Memory B cell (primary cell): ENCODE measurements at regions not wholly inside any gene's neighbourhood (a gene's known extent, or its start where the extent isn't known, plus 50 kb on each side); places are given as distances from the start of the nearest gene placed in this dataset.
A peak's percentile ranks its signal among the peaks of the same experiment; 100 is the strongest.

Experiments
- ATAC-seq: fragments of 150-1000 bp; cut with Tn5 transposase; 2 replicates; pipeline ENCODE4 v1.10.0; 2021; ENCODE audit warnings: low read depth, mild to moderate bottlenecking, moderate library complexity
- DNase-seq, 2 donors: peaks; one replicate each; pipeline ENCODE4 v3.0.0; 2022; ENCODE audit warnings: low spot score in 2 of 2
- H3K27ac Mint-ChIP-seq: one replicate; pipeline ENCODE4 v1.8.0; 2022; ENCODE audit warnings: mild to moderate bottlenecking, moderate library complexity, mixed read lengths
- H3K27me3 Mint-ChIP-seq: one replicate; pipeline ENCODE4 v1.8.0; 2022; ENCODE audit warnings: mixed read lengths
- H3K36me3 Mint-ChIP-seq: one replicate; pipeline ENCODE4 v1.8.0; 2022; ENCODE audit warnings: mild to moderate bottlenecking, mixed read lengths
- H3K4me1 Mint-ChIP-seq: one replicate; pipeline ENCODE4 v1.8.0; 2022; ENCODE audit warnings: mixed read lengths
- H3K4me3 Mint-ChIP-seq: one replicate; pipeline ENCODE4 v1.8.0; 2022; ENCODE audit warnings: mild to moderate bottlenecking, moderate library complexity, mixed read lengths
- H3K9me3 Mint-ChIP-seq: one replicate; pipeline ENCODE4 v1.8.0; 2022; ENCODE audit warnings: mixed read lengths

GRCh38 chr4:138320030-138320429 lies 77.9 kb upstream of the SLC7A11 start:
- Mint-ChIP-seq H3K36me3 (no peaks in the 10 kb centered on the region), H3K27me3 (no peaks in the 10 kb centered on the region), H3K4me1 (no peaks in the 10 kb centered on the region), H3K27ac (no peak overlapping the region), H3K4me3 (no peak overlapping the region), H3K9me3 (peaks cover 4% of the 10 kb centered on the region)
- ATAC-seq, result no peak
- no peak for DNase-seq

- H3K4me1 Mint-ChIP-seq, result no peaks in the 10 kb centered on the region
- peaks cover 7% of the 10 kb centered on the region for H3K9me3 Mint-ChIP-seq
- no peak for DNase-seq
- H3K4me3 Mint-ChIP-seq, result no peak overlapping the region
- H3K36me3 Mint-ChIP-seq, result no peaks in the 10 kb centered on the region
- no peaks in the 10 kb centered on the region for H3K27me3 Mint-ChIP-seq
- H3K27ac Mint-ChIP-seq, result no peak overlapping the region
- no peak for ATAC-seq
These were observed 75.1 kb upstream of the SLC7A11 start for GRCh38 chr4:138317175-138317748.

DNA sequence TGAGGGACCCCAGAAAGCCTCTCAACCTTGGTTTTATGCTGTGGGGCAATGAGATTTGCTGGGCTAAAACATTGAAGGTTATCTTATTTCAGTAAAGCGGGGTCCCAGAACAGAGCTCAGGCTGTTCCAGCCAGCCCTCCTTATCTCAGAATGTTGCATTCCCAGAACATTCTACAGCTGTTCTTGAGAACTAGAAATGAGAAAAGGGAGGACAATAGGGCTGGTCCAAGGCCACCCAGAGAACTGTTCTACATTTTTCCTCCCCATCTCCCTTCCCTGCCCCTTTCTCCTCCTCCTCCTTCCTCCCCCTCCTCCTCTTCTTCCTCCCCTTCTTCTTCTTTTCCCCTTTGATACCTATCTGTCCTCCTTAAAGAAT lies 70.4 kb upstream of the SLC7A11 start:
- no peaks in the 10 kb centered on the region for H3K36me3 Mint-ChIP-seq

GRCh38 chr4:138311771-138312535 lies 69.8 kb upstream of the SLC7A11 start:
- Mint-ChIP-seq H3K27ac (no peak overlapping the region), H3K4me3 (no peak overlapping the region), H3K27me3 (no peaks in the 10 kb centered on the region), H3K4me1 (peaks cover 6% of the 10 kb centered on the region), H3K36me3 (no peaks in the 10 kb centered on the region), H3K9me3 (peaks cover 7% of the 10 kb centered on the region)
- no peak for DNase-seq
- ATAC-seq, result no peak

More for the DNA sequence above, 70.4 kb upstream of the SLC7A11 start:
- Mint-ChIP-seq H3K27ac (no peak overlapping the region), H3K4me3 (no peak overlapping the region), H3K27me3 (no peaks in the 10 kb centered on the region), H3K4me1 (peaks cover under 1% of the 10 kb centered on the region), H3K9me3 (peaks cover 7% of the 10 kb centered on the region)
- ATAC-seq, result no peak
- DNase-seq, result no peak

- ATAC-seq (no peak), DNase-seq (no peak)
- Mint-ChIP-seq H3K27me3 (no peaks in the 10 kb centered on the region), H3K4me3 (no peak overlapping the region), H3K27ac (no peak overlapping the region), H3K9me3 (peaks cover 6% of the 10 kb centered on the region), H3K4me1 (peaks cover 6% of the 10 kb centered on the region), H3K36me3 (no peaks in the 10 kb centered on the region)
These were observed 68.8 kb upstream of the SLC7A11 start for GRCh38 chr4:138310991-138311390.

DNA sequence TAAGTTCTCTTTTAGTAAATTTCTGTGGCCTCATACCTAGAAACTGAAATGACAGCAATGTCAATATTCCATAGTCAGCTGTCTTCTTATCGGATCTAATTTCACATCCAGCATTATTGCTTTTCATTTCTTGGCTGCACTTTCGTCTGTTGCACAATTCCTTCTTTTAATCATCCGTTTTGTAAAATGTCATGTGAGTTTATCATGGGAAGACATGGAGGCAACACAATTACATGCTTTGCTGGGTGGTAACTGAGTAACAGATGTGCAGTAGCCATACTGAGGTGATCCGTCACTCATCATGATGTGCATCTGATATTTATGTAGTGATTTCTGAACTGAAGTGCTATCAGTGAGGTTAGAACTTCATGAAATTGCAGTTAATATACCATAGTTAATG lies 68.3 kb upstream of the SLC7A11 start:
- no peak overlapping the region for H3K4me3 Mint-ChIP-seq
- peaks cover 6% of the 10 kb centered on the region for H3K4me1 Mint-ChIP-seq
- no peaks in the 10 kb centered on the region for H3K27me3 Mint-ChIP-seq
- peaks cover 4% of the 10 kb centered on the region for H3K9me3 Mint-ChIP-seq
- ATAC-seq (no peak), DNase-seq (no peak)
- H3K36me3 Mint-ChIP-seq, result no peaks in the 10 kb centered on the region
- no peak overlapping the region for H3K27ac Mint-ChIP-seq

- Mint-ChIP-seq H3K4me3 (no peak overlapping the region), H3K36me3 (no peaks in the 10 kb centered on the region), H3K4me1 (peaks cover 6% of the 10 kb centered on the region), H3K27ac (no peak overlapping the region), H3K27me3 (no peaks in the 10 kb centered on the region), H3K9me3 (no peaks in the 10 kb centered on the region)
- no peak for DNase-seq
- ATAC-seq, result no peak
These were observed 66.2 kb upstream of the SLC7A11 start for GRCh38 chr4:138308356-138308755.

- DNase-seq, result no peak
- Mint-ChIP-seq H3K36me3 (no peaks in the 10 kb centered on the region), H3K27me3 (no peaks in the 10 kb centered on the region), H3K4me1 (peaks cover 6% of the 10 kb centered on the region), H3K9me3 (no peaks in the 10 kb centered on the region), H3K27ac (no peak overlapping the region), H3K4me3 (no peak overlapping the region)
- peak; percentile 39 for ATAC-seq
These were observed 65.2 kb upstream of the SLC7A11 start for GRCh38 chr4:138307319-138307718.

DNA sequence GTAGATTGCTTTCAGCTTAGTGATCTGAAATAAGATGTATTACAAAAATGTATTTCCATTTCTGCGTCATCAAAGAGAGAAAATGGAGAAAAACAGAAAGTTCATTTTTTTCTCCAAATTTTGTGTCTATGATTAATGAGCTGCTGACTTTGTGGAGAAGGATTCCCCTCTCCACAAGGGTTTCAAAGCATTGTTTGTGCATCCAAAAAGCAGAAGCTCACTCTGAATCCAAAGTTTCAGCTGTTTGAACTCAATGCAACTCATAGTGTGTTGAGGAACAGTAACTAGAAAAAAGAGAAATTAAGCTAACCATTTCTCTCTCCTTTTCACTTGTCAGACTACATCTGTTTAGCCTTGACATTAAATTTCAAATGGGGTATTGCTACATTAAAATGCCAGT lies 62.9 kb upstream of the SLC7A11 start:
- ATAC-seq, result no peak
- no peaks in the 10 kb centered on the region for H3K36me3 Mint-ChIP-seq

GRCh38 chr4:138301536-138301935 lies 59.4 kb upstream of the SLC7A11 start:
- Mint-ChIP-seq H3K4me1 (no peaks in the 10 kb centered on the region), H3K27ac (no peak overlapping the region), H3K4me3 (no peak overlapping the region), H3K9me3 (no peaks in the 10 kb centered on the region), H3K27me3 (peaks cover 4% of the 10 kb centered on the region), H3K36me3 (no peaks in the 10 kb centered on the region)
- DNase-seq, result no peak
- no peak for ATAC-seq

More for the DNA sequence above, 62.9 kb upstream of the SLC7A11 start:
- Mint-ChIP-seq H3K27me3 (peaks cover 3% of the 10 kb centered on the region), H3K4me3 (no peak overlapping the region), H3K9me3 (no peaks in the 10 kb centered on the region), H3K27ac (no peak overlapping the region), H3K4me1 (peaks cover 6% of the 10 kb centered on the region)
- DNase-seq, result no peak

DNA sequence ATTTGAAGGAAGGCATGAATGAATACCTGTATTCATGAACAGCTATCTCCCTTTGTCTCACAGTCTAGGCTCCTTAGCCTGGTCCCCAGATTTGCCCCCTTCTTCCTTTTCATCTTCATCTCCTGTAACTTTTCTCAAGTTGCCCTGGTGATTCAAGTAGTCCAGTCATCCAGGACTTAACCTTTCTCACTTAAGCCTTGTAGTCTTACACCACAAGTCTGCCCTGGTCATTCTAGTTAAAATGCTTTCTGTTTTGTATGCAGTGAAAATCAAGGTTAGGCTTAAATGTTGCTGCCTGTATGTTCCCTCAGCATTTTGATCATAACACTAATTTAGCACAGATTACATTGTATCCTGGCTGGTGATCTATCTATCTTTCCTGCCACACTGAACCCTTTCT lies 58.5 kb upstream of the SLC7A11 start:
- no peak overlapping the region for H3K27ac Mint-ChIP-seq
- H3K4me3 Mint-ChIP-seq, result no peak overlapping the region
- DNase-seq (no peak), ATAC-seq (no peak)
- H3K4me1 Mint-ChIP-seq, result no peaks in the 10 kb centered on the region
- H3K9me3 Mint-ChIP-seq, result no peaks in the 10 kb centered on the region
- no peaks in the 10 kb centered on the region for H3K36me3 Mint-ChIP-seq
- peaks cover 4% of the 10 kb centered on the region for H3K27me3 Mint-ChIP-seq

GRCh38 chr4:138299881-138300280 lies 57.7 kb upstream of the SLC7A11 start:
- H3K36me3 Mint-ChIP-seq, result no peaks in the 10 kb centered on the region
- H3K27ac Mint-ChIP-seq, result no peak overlapping the region
- ATAC-seq (no peak), DNase-seq (no peak)
- peaks cover 4% of the 10 kb centered on the region for H3K27me3 Mint-ChIP-seq
- no peaks in the 10 kb centered on the region for H3K4me1 Mint-ChIP-seq
- no peak overlapping the region for H3K4me3 Mint-ChIP-seq
- H3K9me3 Mint-ChIP-seq, result no peaks in the 10 kb centered on the region

DNA sequence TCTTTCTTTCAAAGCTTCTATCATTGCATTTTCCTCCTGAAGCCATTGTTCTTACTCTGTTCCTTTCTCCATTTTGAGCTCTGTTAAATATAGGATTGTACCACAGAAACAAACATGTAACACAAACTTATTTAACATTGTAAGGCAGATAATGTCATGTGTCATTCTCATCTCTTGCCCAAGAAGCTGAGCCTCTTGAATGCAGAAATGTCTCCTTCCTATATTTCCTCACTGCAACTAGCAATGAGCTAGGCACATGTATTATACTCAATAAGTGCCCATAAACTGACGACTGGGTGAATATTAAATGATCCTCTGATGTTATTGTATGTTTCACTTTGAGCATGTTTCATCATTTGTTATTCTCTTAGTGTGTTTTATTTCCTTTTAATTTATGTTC lies 56.7 kb upstream of the SLC7A11 start:
- H3K4me1 Mint-ChIP-seq, result no peaks in the 10 kb centered on the region
- no peak overlapping the region for H3K4me3 Mint-ChIP-seq
- no peaks in the 10 kb centered on the region for H3K36me3 Mint-ChIP-seq
- H3K9me3 Mint-ChIP-seq, result no peaks in the 10 kb centered on the region
- ATAC-seq (no peak), DNase-seq (no peak)
- H3K27ac Mint-ChIP-seq, result no peak overlapping the region
- H3K27me3 Mint-ChIP-seq, result peaks cover 4% of the 10 kb centered on the region

DNA sequence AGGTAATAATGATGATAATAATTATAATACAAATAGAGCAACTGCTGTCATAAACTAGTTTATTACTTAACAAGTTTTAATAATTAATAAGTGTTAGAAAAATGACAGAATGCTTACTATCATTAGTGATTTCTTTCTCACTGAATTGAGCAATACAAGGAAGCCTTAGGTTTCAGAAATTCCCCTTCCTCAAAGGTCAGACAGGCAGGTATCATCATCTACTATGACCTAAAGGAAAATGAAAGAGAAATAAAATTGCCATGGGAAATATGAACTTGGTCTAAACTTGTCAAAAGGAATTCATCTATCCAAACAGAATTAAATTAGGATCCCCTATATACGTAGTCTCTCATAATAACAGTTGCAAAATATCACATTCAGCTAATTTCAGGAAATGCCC lies 56.3 kb upstream of the SLC7A11 start:
- ATAC-seq, result no peak
- Mint-ChIP-seq H3K27me3 (peaks cover 4% of the 10 kb centered on the region), H3K4me1 (no peaks in the 10 kb centered on the region), H3K9me3 (no peaks in the 10 kb centered on the region), H3K4me3 (no peak overlapping the region), H3K36me3 (no peaks in the 10 kb centered on the region), H3K27ac (no peak overlapping the region)
- no peak for DNase-seq
